ENCODE measurements at regions not wholly inside any gene's neighbourhood (a gene's known extent, or its start where the extent isn't known, plus 50 kb on each side); places are given as distances from the start of the nearest gene placed in this dataset.

DNA sequence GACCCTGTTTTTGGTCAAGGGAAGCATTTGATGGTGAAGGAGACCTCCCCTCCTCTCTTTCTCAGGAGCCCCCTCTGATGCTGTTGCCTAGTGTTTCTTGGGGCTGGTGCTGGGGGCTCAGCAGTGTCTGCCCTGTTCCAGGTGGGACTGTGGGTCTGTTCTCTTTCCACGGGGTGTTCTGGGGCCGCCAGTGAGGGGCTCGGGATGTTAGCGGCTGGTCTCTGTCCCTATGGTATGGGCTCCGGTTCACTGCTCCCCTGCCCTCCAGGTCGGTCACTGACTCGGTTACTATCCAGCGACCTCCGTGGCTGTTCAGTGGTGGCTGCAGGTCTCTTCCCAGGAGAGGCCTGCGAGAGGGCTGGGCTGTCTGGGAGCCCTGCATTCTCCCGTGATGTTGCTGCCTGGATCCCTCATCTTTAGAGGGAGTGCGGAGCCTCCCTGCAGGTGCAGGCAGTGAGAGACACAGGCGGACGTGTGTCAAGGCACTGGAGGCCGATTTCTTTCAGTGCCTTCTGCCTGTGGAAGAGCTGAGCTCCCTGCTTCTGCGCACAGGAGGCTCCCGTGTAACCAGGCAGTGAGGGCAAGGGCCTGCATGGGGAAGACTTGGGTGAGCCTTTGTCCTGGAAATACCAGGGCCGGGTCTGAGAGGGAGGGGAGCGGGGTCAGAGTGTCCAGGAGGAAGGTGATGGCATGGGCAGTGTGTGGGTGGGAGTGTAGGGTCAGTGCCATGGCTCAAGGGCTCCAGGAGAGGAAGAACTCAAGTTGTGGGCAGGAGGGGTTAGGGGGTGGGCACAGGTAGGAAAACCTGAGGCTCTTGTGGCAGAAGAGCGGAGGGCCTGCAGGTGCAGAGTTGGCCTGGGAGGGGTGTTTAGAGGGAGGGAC, 362.6 kb downstream of the TMEM121 start:
- no peak for TF ChIP-seq POLR2A (IDR thresholded peaks at IDR 0.05)
- TF ChIP-seq, protein P1, sequence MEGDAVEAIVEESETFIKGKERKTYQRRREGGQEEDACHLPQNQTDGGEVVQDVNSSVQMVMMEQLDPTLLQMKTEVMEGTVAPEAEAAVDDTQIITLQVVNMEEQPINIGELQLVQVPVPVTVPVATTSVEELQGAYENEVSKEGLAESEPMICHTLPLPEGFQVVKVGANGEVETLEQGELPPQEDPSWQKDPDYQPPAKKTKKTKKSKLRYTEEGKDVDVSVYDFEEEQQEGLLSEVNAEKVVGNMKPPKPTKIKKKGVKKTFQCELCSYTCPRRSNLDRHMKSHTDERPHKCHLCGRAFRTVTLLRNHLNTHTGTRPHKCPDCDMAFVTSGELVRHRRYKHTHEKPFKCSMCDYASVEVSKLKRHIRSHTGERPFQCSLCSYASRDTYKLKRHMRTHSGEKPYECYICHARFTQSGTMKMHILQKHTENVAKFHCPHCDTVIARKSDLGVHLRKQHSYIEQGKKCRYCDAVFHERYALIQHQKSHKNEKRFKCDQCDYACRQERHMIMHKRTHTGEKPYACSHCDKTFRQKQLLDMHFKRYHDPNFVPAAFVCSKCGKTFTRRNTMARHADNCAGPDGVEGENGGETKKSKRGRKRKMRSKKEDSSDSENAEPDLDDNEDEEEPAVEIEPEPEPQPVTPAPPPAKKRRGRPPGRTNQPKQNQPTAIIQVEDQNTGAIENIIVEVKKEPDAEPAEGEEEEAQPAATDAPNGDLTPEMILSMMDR (IDR thresholded peaks at IDR 0.05), result no peak
